ENCODE measurements at regions not wholly inside any gene's neighbourhood (a gene's known extent, or its start where the extent isn't known, plus 50 kb on each side); places are given as distances from the start of the nearest gene placed in this dataset.
A peak's percentile ranks its signal among the peaks of the same experiment; 100 is the strongest.

GRCh38 chr1:217078078-217078690, 355.0 kb upstream of the ESRRG start:
- peak; percentile 81 for ATAC-seq
- TF ChIP-seq CSRNP3 (CRISPR knock-in tag; IDR thresholded peaks at IDR 0.05) (no peak), CREB5 (CRISPR knock-in tag; IDR thresholded peaks at IDR 0.05; ENCODE audit: low read depth) (no peak), ZFP30 (CRISPR knock-in tag; IDR thresholded peaks at IDR 0.05) (no peak), ZNF70 (CRISPR knock-in tag; IDR thresholded peaks at IDR 0.05) (no peak)

GRCh38 chr1:217077426-217077825, 354.2 kb upstream of the ESRRG start:
- no peak for ATAC-seq
- TF ChIP-seq TCF4 (CRISPR knock-in tag; IDR thresholded peaks at IDR 0.05; ENCODE audit: borderline replicate concordance): no peak
- no peak for TF ChIP-seq ESRRG (CRISPR knock-in tag; IDR thresholded peaks at IDR 0.05)
- no peak for TF ChIP-seq ISL1 (CRISPR knock-in tag; IDR thresholded peaks at IDR 0.05)
- TF ChIP-seq PATZ1 (CRISPR knock-in tag; IDR thresholded peaks at IDR 0.05; ENCODE audit: borderline replicate concordance): no peak
- TF ChIP-seq TOX (CRISPR knock-in tag; IDR thresholded peaks at IDR 0.05; ENCODE audit: borderline replicate concordance): no peak
- no peak for TF ChIP-seq ARNTL (CRISPR knock-in tag; IDR thresholded peaks at IDR 0.05; ENCODE audit: borderline replicate concordance, low read depth)
- no peak for TF ChIP-seq CSRNP3 (CRISPR knock-in tag; IDR thresholded peaks at IDR 0.05)
- no peak for TF ChIP-seq ZFP3 (CRISPR knock-in tag; IDR thresholded peaks at IDR 0.05)
- TF ChIP-seq ZFP30 (CRISPR knock-in tag; IDR thresholded peaks at IDR 0.05): no peak
- TF ChIP-seq CSDC2 (CRISPR knock-in tag; IDR thresholded peaks at IDR 0.05): no peak
- TF ChIP-seq OSR1 (CRISPR knock-in tag; IDR thresholded peaks at IDR 0.05): no peak
- TF ChIP-seq BACH2 (CRISPR knock-in tag; IDR thresholded peaks at IDR 0.05; ENCODE audit: borderline replicate concordance): no peak
- no peak for TF ChIP-seq ZNF70 (CRISPR knock-in tag; IDR thresholded peaks at IDR 0.05)
- TF ChIP-seq ZC3H10 (CRISPR knock-in tag; IDR thresholded peaks at IDR 0.05): no peak
- TF ChIP-seq TSHZ2 (CRISPR knock-in tag; IDR thresholded peaks at IDR 0.05): no peak

- no peak for TF ChIP-seq ZC3H10 (CRISPR knock-in tag; IDR thresholded peaks at IDR 0.05)
- no peak for TF ChIP-seq TCF4 (CRISPR knock-in tag; IDR thresholded peaks at IDR 0.05; ENCODE audit: borderline replicate concordance)
- TF ChIP-seq ZNF565 (CRISPR knock-in tag; conservative IDR thresholded peaks at IDR 0.05; ENCODE audit: low read depth): no peak
- peak; percentile 43; the same call in 2 of the 3 replicates for ATAC-seq
Measured at GRCh38 chr1:217076902-217077301, 353.7 kb upstream of the ESRRG start.

GRCh38 chr1:217072926-217073325, 349.7 kb upstream of the ESRRG start:
- no peak for ATAC-seq
- TF ChIP-seq SNAI2 (CRISPR knock-in tag; IDR thresholded peaks at IDR 0.05): no peak
- TF ChIP-seq ISL1 (CRISPR knock-in tag; IDR thresholded peaks at IDR 0.05): no peak
- TF ChIP-seq PATZ1 (CRISPR knock-in tag; IDR thresholded peaks at IDR 0.05; ENCODE audit: borderline replicate concordance): no peak
- TF ChIP-seq TCF4 (CRISPR knock-in tag; IDR thresholded peaks at IDR 0.05; ENCODE audit: borderline replicate concordance): no peak
- no peak for TF ChIP-seq POU6F1 (CRISPR knock-in tag; IDR thresholded peaks at IDR 0.05; ENCODE audit: borderline replicate concordance, low read depth)

All from SK-N-SH treated with all-trans-retinoic acid at 6 μM for 48 hours (cell line).